Peyer's patch (tissue), 4 donors: ENCODE measurements at regions not wholly inside any gene's neighbourhood (a gene's known extent, or its start where the extent isn't known, plus 50 kb on each side); places are given as distances from the start of the nearest gene placed in this dataset.

Source experiments
- CTCF ChIP-seq, 6 experiments: fragments of 450-650 bp in 4 of 6; fragments of 200-600 bp in 2 of 6; sonication (generic) in 1 of 6; IDR thresholded peaks; one replicate each; pipeline ENCODE4 v1.5.1; 2017 to 2019; ENCODE audit warnings: antibody characterized with exemption in 6 of 6, mild to moderate bottlenecking in 3 of 6, moderate library complexity in 1 of 6
- POLR2A ChIP-seq, 2 donors: fragments of 450-650 bp; IDR thresholded peaks; one replicate each; pipeline ENCODE4 v1.5.1; 2017; ENCODE audit warnings: antibody characterized with exemption in 2 of 2, mild to moderate bottlenecking in 2 of 2, moderate library complexity in 2 of 2

GRCh38 chr14:104502060-104502459 lies 77.5 kb upstream of the C14orf180 start:
- TF ChIP-seq CTCF (IDR thresholded peaks at IDR 0.05): no peak
- TF ChIP-seq POLR2A (IDR thresholded peaks at IDR 0.05): no peak
